Right ventricle myocardium inferior (tissue), 1 donor: ENCODE measurements at regions not wholly inside any gene's neighbourhood (a gene's known extent, or its start where the extent isn't known, plus 50 kb on each side); places are given as distances from the start of the nearest gene placed in this dataset.
"Not testable (repeated sequence)": the region's sequence is repeated elsewhere in the genome, so short reads cannot be mapped to it uniquely, and the experiment has no call there.

Experiments used
- ATAC-seq: fragments of 200-7000 bp; cut with Tn5 transposase; one replicate; pipeline ENCODE4 v1.9.1; 2020; ENCODE audit warnings: mild to moderate bottlenecking, moderate library complexity
- DNase-seq: peaks from one replicate; pipeline ENCODE4 v3.0.0; 2021; ENCODE audit errors: missing footprints
- intact Hi-C: fragments of 100-400 bp; cut with DNase I; formaldehyde crosslinking; loops from one replicate; pipeline ENCODE4 v1.11.0; 2022
- donor health status: DM: no; HTN: yes; CAD: no; lungs with severe emphysema.

- no peak for ATAC-seq
- no peak for DNase-seq
- intact Hi-C loops = loop anchor here (1.0 kb wide), 1 partner anchor 103 kb away; no protein-coding TSS in a partner anchor
Observed at GRCh38 chr7:45259227-45259596, 101.6 kb downstream of the RAMP3 start.

GRCh38 chr7:45259966-45260646, 102.5 kb downstream of the RAMP3 start:
- intact Hi-C loops = loop anchor here (1.0 kb wide), 1 partner anchor 104 kb away; no protein-coding TSS in a partner anchor
- ATAC-seq = peak; percentile 76
- peak; percentile 87 for DNase-seq

GRCh38 chr7:45267262-45267661, 109.7 kb downstream of the RAMP3 start:
- ATAC-seq (no peak), DNase-seq (no peak)
- intact Hi-C loops = no loop called here

- no peak for ATAC-seq
- DNase-seq = no peak
- intact Hi-C loops = no loop called here
Observed at GRCh38 chr7:45268013-45268412, 110.4 kb downstream of the RAMP3 start.

- intact Hi-C loops = no loop called here
- DNase-seq = no peak
- no peak for ATAC-seq
Observed at GRCh38 chr7:45269192-45269591, 111.6 kb downstream of the RAMP3 start.

DNA sequence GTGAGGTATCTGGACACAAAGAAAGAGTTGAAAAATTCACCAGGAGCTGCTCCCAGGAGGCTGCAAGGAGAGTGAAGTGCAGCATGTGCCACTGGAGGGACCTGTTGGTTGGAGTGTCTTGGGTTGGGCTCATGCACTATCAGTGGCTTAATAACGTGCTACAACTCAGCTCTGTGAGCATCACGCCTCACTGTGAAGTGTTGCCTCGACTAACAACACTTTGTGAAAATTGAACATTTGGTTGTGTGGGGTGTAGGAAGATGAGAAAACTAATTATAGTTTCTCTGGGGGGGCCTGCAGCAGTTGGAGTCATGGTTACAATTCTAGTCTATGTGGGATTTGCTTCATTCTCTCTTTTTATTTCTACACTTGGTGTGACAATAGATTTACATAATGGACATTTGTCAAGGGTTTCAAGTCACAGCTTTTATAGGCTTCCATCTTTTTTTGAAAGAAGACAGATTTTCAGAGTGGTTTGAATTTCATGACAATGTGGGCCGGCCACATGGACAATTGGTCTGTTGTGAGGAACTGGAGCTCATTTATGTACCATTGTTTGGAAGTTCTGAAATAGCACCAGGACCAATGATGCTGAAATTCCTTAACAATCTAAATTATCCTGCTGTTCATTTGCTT, 121.3 kb downstream of the RAMP3 start:
- no peak for ATAC-seq
- DNase-seq = no peak
- intact Hi-C loops = no loop called here

GRCh38 chr7:45289611-45290010, 132.0 kb downstream of the RAMP3 start:
- DNase-seq, ATAC-seq, intact Hi-C loops: not testable (repeated sequence)

- DNase-seq = no peak
- ATAC-seq = no peak
- intact Hi-C loops = no loop called here
Observed at GRCh38 chr7:45290880-45291279, 133.3 kb downstream of the RAMP3 start.

GRCh38 chr7:45292481-45292880, 134.9 kb downstream of the RAMP3 start:
- DNase-seq (no peak), ATAC-seq (peak; percentile 53)
- intact Hi-C loops = no loop called here

DNA sequence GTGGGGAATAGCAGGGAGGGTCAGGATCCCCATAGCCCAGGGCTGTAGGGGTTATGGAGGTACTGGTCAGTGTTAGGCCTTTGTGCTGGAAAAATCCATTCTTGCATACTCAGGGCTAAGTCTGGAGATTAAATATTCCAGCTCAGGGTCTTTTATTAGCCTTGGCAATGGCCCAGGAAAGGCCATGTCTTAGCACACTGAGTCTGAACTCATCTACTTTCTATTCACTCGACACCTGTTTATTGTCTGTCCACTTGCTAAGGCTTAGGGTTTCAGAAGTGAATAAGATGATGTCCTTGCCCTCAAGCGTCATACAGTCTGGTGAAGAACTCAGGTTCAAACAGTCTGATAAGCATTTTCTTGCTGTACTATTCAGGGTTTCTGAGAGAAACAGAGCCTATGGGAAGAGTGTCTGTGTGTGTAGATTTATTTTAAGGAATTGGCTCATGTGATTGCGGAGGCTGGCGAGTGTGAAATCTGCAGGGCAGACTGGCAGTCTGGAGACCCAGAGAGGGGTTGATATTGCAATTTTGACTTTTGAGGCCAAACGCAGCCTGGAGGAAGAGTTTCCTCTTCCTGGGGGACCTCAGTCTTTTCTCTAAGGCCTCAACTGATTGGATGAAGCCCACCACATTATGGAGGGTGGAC, 135.8 kb downstream of the RAMP3 start:
- ATAC-seq (peak; percentile 40), DNase-seq (no peak)
- intact Hi-C loops = no loop called here

GRCh38 chr7:45294559-45294958, 137.0 kb downstream of the RAMP3 start:
- intact Hi-C loops = loop anchor here (2.0 kb wide), 1 partner anchor 64 kb away; no protein-coding TSS in a partner anchor
- DNase-seq = peak; percentile 80
- peak; percentile 77 for ATAC-seq

DNA sequence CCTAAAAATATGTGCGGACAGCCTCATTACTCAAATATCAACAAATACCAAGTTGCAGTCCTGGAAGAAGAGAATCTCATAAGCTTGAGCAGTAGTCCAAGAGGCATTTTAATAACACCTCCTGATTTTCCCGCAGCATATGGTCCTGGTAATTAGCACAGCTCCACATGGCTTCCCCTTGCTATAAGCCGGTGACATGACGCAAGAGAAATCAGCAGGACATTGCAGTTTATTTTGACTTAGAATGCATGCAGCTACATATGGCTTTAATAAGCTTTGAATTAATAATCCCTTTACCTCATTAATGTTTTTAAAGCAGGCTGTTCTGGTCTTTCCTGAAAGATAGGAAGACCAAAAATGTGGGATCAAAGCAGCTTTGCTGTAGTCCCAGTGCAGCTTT, 137.6 kb downstream of the RAMP3 start:
- intact Hi-C loops = loop anchor here (2.0 kb wide), 1 partner anchor 64 kb away; no protein-coding TSS in a partner anchor
- ATAC-seq (no peak), DNase-seq (no peak)

DNA sequence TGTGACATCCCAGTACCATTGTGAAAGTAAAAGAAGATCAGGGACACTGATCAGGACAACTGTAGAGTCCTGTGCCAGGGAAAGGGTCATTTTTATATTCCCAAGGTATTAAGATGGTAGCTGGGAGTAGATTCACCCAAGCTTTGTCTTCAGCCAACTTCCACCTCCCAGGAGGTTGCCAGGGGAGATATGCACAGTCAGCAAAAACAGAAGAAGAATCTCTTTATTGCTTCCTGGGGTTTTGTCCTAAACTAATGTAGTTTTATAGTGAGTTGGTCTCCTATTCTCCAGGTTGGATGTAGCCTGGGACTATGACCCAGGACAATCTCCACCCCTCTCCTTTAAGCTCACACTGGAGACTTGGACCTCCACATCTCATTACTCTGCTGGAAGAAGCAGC, 139.2 kb downstream of the RAMP3 start:
- intact Hi-C loops = no loop called here

DNA sequence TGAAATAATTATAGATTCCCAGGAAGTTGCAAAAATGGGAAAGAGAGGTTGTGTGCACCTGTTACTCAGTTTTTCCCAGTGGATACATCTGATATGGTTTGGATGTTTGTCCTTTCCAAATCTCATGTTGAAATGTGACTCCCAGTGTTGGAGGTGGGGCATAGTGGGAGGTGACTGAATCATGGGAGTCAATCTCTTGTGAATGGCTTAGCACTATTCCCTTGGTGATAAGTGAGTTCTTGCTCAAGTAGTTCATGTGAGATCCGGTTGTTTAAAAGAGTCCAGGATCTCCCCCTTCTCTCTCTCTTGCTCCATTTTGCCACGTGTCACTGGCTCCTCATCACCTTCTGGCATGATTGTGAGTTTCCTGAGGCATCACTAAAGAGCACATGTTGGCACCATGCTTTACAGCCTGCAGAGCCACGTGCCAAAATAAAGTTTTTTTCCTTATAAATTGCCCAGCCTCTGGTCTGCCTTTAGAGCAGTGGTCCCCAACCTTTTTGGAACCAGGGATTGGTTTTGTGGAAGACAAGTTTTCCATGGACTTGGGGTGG, 149.2 kb downstream of the RAMP3 start:
- intact Hi-C loops = no loop called here
- DNase-seq (no peak), ATAC-seq (peak; percentile 73)

More for the DNA sequence above, 139.2 kb downstream of the RAMP3 start:
- no peak for ATAC-seq
- DNase-seq = no peak

DNA sequence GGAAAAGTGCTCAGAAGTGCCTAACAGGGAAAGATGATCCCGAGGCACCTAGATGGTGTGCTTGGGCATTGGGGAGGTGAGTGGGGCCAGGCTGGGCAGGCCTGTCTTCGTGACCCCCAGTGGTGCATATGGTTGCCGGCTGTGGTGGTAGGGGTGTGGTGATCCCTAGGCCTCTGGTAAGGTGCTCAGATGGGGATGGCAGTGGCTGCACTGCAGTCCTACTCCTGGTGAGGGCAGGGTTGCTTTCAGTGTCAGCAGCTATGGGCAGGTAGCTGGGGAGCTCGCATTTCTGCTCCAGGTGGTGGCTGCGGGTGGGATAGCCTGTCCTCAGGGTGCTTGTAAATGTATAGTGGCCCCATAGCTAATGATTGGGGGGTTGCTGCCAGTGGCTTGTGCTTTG, 154.0 kb downstream of the RAMP3 start:
- no peak for ATAC-seq
- no peak for DNase-seq
- intact Hi-C loops = no loop called here

DNA sequence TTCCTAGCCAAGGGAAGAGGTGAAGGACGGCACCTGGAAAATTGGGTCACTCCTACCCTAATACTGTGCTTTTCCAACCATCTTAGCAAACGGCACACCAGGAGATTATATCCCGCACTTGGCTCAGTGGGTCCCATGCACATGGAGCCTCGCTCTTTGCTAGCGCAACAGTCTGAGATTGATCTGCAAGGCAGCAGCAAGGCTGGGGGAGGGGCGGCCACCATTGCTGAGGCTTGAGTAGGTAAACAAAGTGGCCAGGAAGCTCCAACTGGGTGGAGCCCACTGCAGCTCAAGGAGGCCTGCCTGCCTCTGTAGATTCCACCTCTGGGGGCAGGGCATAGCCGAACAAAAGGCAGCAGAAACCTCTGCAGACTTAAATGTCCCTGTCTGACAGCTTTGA, 157.9 kb downstream of the RAMP3 start:
- intact Hi-C loops, DNase-seq, ATAC-seq: not testable (repeated sequence)

DNA sequence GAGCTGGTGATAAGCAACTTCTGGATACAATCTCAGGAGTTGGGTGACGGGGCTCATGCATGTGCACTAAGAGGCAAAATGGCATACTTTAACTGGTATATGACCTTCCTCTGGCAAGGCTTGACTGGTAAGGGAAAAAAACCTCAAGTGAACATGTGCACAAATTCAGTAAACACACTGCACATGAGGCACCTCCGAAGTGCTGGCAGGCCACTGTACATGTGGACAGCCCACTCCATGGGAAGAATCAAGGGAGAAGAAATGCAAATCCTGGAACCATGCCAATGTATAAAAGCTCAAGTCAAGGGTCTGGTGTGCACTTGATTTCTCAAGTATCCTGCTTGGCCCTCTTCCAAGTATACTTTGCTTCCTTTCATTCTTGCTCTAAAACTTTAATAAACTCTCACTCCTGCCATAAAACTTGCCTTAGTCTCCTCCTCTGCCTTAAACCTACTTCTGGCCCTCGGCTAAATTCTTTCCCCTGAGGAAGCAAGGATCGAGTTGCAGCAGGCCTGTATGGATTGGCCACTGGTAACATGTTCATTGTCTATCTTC, 167.2 kb downstream of the RAMP3 start:
- ATAC-seq (no peak), DNase-seq (no peak)
- intact Hi-C loops = no loop called here

DNA sequence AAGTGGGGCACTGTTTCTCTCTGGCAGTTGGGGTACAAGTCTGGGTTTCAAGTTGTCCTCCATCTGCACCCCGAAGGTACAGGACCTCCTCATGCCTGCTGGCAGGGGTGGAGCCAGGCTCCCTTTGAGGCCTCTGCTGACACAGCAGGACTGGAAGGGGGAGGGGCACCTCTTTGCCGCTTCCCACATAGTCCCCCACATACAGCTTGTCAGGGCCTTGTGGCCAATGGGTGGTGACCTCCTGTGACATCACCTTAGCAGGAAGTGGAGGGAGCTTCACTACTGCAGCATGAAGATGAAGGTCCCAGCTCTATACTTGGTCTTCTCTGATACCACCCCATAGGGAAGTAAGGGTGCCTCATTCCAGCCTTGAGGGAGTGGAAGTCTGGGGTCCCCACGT, 167.8 kb downstream of the RAMP3 start:
- DNase-seq (no peak), ATAC-seq (no peak)
- intact Hi-C loops = no loop called here

GRCh38 chr7:45328403-45328981, 170.9 kb downstream of the RAMP3 start:
- intact Hi-C loops = no loop called here
- ATAC-seq (peak; percentile 80), DNase-seq (no peak)
